Endothelial cell (in vitro differentiated cells): ENCODE measurements at regions not wholly inside any gene's neighbourhood (a gene's known extent, or its start where the extent isn't known, plus 50 kb on each side); places are given as distances from the start of the nearest gene placed in this dataset.

ENCODE experiments used
- DNase-seq: peaks from one replicate; pipeline ENCODE4 v3.0.0; 2021; ENCODE audit warnings: low spot score
- H3K27ac Mint-ChIP-seq: one replicate; pipeline ENCODE4 v1.8.0; 2021; ENCODE audit warnings: mixed read lengths, inconsistent platforms; ENCODE audit not compliant: unreplicated experiment
- H3K27me3 Mint-ChIP-seq: one replicate; pipeline ENCODE4 v1.8.0; 2021; ENCODE audit warnings: mild to moderate bottlenecking, moderate library complexity, mixed read lengths, inconsistent platforms; ENCODE audit not compliant: unreplicated experiment
- H3K36me3 Mint-ChIP-seq: one replicate; pipeline ENCODE4 v1.8.0; 2021; ENCODE audit warnings: mild to moderate bottlenecking, low read depth, mixed read lengths, inconsistent platforms; ENCODE audit not compliant: unreplicated experiment
- H3K4me1 Mint-ChIP-seq: one replicate; pipeline ENCODE4 v1.8.0; 2021; ENCODE audit warnings: mild to moderate bottlenecking, mixed read lengths, inconsistent platforms; ENCODE audit not compliant: unreplicated experiment
- H3K4me3 Mint-ChIP-seq: one replicate; pipeline ENCODE4 v1.8.0; 2021; ENCODE audit warnings: mild to moderate bottlenecking, mixed read lengths, inconsistent platforms; ENCODE audit not compliant: unreplicated experiment
- H3K9me3 Mint-ChIP-seq: one replicate; pipeline ENCODE4 v1.8.0; 2021; ENCODE audit warnings: mixed read lengths, inconsistent platforms; ENCODE audit not compliant: unreplicated experiment
- CTCF ChIP-seq: fragments of 200-600 bp; sonication (generic); IDR thresholded peaks from one replicate; pipeline ENCODE4 v1.5.0; 2021; ENCODE audit warnings: antibody characterized with exemption; ENCODE audit not compliant: unreplicated experiment

GRCh38 chr13:109390391-109390790 lies 396.0 kb downstream of the IRS2 start:
- peaks cover 1% of the 10 kb centered on the region for H3K27me3 Mint-ChIP-seq
- no peak overlapping the region for H3K27ac Mint-ChIP-seq
- H3K4me1 Mint-ChIP-seq = no peaks in the 10 kb centered on the region
- H3K9me3 Mint-ChIP-seq = no peaks in the 10 kb centered on the region
- DNase-seq = no peak
- no peak overlapping the region for H3K4me3 Mint-ChIP-seq
- peaks cover 3% of the 10 kb centered on the region for H3K36me3 Mint-ChIP-seq
- TF ChIP-seq CTCF = no peak

- Mint-ChIP-seq H3K36me3 (peaks cover 3% of the 10 kb centered on the region), H3K27me3 (peaks cover 1% of the 10 kb centered on the region), H3K27ac (no peak overlapping the region), H3K4me1 (no peaks in the 10 kb centered on the region), H3K4me3 (no peak overlapping the region), H3K9me3 (no peaks in the 10 kb centered on the region)
- no peak for DNase-seq
- TF ChIP-seq CTCF = no peak
Observed at GRCh38 chr13:109389892-109390345, 396.5 kb downstream of the IRS2 start.

GRCh38 chr13:109389456-109389855 lies 396.9 kb downstream of the IRS2 start:
- DNase-seq = no peak
- Mint-ChIP-seq H3K36me3 (peaks cover 3% of the 10 kb centered on the region), H3K27me3 (peaks cover 1% of the 10 kb centered on the region), H3K4me1 (no peaks in the 10 kb centered on the region), H3K27ac (no peak overlapping the region), H3K4me3 (no peak overlapping the region), H3K9me3 (no peaks in the 10 kb centered on the region)
- no peak for TF ChIP-seq CTCF

- no peak overlapping the region for H3K27ac Mint-ChIP-seq
- no peaks in the 10 kb centered on the region for H3K9me3 Mint-ChIP-seq
- no peaks in the 10 kb centered on the region for H3K4me1 Mint-ChIP-seq
- H3K4me3 Mint-ChIP-seq = no peak overlapping the region
- no peak for DNase-seq
- H3K27me3 Mint-ChIP-seq = peaks cover 1% of the 10 kb centered on the region
- no peak for TF ChIP-seq CTCF
- peaks cover 3% of the 10 kb centered on the region for H3K36me3 Mint-ChIP-seq
Observed at GRCh38 chr13:109387471-109387870, 398.9 kb downstream of the IRS2 start.

- TF ChIP-seq CTCF = no peak
- Mint-ChIP-seq H3K9me3 (no peaks in the 10 kb centered on the region), H3K27ac (no peak overlapping the region), H3K27me3 (no peaks in the 10 kb centered on the region), H3K36me3 (no peaks in the 10 kb centered on the region), H3K4me1 (no peaks in the 10 kb centered on the region), H3K4me3 (no peak overlapping the region)
- no peak for DNase-seq
Observed at GRCh38 chr13:109385242-109385560, 401.2 kb downstream of the IRS2 start.
